ENCODE measurements at regions not wholly inside any gene's neighbourhood (a gene's known extent, or its start where the extent isn't known, plus 50 kb on each side); places are given as distances from the start of the nearest gene placed in this dataset.
A peak's percentile ranks its signal among the peaks of the same experiment; 100 is the strongest.
"Not testable (repeated sequence)": the region's sequence is repeated elsewhere in the genome, so short reads cannot be mapped to it uniquely, and the experiment has no call there.

GRCh38 chr3:34547297-34547920 lies 749.0 kb downstream of the PDCD6IP start:
- DNase-seq = no peak

- no peak for DNase-seq
Observed at GRCh38 chr3:34567266-34567665, 768.8 kb downstream of the PDCD6IP start.

- no peak for DNase-seq
Observed at GRCh38 chr3:34568766-34569165, 770.3 kb downstream of the PDCD6IP start.

DNA sequence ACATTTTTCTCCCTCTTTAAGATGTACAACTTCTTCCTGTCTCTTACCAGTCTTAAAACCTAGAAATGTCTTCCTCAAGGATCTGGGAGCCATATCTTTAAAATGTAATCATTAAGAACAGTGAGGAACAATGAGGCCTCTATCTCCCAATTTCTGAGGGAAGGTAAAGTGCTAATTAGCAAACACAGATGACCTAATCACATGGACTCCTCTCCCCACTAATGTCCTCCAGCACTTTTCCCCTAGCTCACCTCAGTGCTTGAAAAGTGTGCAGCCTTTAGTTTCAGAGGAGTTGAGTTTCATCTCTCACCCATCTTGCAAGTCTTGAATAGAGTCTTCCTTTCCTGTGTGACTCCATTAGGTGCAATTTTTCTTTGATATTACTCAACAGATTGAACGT lies 771.0 kb downstream of the PDCD6IP start:
- DNase-seq = no peak

DNA sequence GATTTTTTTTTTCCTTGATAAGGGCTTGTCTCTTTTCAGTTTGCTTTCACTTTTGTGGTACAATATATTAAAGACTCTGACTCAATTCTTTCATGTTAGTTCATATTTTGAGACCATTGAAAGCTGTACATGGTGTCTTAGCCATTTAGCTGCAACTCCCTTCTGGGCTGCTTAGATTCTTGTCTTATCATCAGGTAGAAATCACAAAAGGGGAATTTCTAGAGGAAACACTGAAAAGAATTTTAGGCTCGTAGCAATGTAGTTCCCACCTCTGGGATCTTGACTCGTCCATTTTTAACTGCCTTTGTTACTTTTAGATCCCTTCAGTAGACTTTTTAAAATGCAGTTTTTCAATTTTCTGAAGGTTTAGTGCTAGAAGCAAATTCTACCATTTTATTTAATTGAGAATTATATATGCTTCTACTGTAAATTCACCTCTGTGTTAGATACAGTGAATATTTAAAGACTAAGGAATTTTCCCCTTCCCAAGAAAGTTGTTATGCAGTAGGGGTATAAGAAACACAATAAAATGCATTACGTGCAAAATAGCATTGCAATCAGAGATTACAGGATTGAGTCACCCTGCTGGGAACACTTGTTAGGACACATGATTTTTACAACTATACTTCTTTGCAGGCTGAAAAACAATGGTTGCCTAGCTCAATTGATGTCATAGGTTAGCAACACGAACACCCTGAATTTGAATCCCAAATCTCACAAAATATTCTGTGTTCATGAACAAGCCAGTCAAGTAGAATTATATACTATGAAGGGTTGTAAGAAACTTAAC lies 772.7 kb downstream of the PDCD6IP start:
- DNase-seq = no peak

- no peak for DNase-seq
Observed at GRCh38 chr3:34571714-34572113, 773.3 kb downstream of the PDCD6IP start.

DNA sequence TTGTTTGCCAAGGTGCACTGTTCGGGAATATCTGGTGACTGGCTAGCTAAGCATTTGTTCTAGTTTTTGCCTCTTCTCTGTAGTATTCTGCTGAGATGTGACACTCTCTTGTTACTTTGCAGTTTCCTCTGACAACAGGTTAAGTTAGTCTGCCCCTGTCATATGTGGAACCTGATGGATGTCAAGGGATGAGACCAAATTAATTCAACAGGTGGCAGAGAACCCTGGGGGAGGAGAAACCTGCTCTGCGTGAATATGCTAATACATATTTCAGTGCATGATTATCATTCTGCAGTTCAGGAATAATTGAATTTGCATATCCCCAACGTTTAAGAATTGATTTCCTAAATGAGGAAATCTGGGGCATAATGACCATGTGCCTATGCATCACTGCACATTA lies 777.3 kb downstream of the PDCD6IP start:
- no peak for DNase-seq

GRCh38 chr3:34582055-34582454 lies 783.6 kb downstream of the PDCD6IP start:
- DNase-seq = no peak

DNA sequence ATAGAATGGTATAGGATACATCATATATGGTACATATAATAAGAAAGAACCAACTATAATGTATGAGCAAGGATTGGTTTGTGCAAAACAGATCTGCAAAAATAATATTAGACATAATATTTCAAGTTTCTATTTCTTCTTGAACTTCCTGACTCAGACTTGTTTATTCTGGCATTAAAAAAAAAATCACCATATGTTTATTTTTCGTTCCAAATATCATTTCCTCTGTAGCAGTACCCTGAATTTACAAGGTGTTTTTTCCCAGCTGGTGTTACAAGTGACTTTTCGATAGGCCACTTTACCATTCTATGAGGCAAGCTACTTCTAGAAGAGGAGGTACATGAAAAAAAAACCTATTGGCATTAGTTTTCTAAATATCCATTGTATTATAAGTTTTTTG lies 785.0 kb downstream of the PDCD6IP start:
- DNase-seq = no peak

GRCh38 chr3:34584971-34585370 lies 786.5 kb downstream of the PDCD6IP start:
- DNase-seq = no peak

GRCh38 chr3:34599595-34599994 lies 801.2 kb downstream of the PDCD6IP start:
- no peak for DNase-seq

DNA sequence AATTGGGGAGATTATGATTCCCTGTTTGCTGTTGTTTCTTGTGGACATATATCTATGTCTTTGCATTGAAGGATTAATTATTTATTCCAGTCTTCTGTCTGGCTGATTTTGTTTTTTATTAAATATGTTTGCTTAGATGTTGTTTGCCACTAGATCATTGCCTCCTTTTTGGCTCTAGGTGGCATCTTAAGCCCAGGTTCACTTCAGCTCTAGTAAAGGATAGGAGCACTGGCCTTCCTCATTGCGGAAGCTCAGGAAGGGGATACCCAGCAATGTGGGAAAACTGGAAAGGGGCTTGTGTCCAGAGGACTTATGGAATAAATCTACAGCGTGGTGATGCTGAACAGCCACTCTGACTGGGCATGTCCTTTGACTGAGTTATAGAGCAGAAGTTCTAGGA lies 821.6 kb downstream of the PDCD6IP start:
- DNase-seq = no peak

GRCh38 chr3:34626699-34627098 lies 828.3 kb downstream of the PDCD6IP start:
- no peak for DNase-seq

- DNase-seq = no peak
Observed at GRCh38 chr3:34634939-34635338, 836.5 kb downstream of the PDCD6IP start.

DNA sequence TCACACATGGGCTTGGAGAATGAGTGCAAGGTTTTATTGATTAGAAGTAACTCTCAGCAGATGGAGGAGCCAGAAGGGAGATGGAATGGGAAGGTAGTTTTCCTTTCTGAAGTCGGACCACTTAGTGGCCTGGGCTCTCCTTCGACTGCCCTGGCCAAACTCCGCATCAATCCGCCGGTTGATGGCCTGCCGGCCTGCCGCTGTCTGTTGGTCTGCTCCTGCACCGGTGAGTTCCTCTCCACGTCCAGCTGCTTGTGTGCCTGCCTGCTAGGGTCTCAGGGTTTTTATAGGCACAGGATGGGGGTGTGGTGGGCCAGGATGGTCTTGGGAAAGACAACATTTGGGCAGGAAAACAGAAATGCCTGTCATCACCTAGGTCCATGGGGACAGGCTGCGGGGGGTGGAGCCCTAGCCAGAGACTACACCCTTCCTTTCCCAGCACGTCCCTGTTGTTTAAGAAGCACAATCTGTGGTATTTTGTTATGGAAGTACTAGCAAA lies 837.0 kb downstream of the PDCD6IP start:
- DNase-seq = no peak

DNA sequence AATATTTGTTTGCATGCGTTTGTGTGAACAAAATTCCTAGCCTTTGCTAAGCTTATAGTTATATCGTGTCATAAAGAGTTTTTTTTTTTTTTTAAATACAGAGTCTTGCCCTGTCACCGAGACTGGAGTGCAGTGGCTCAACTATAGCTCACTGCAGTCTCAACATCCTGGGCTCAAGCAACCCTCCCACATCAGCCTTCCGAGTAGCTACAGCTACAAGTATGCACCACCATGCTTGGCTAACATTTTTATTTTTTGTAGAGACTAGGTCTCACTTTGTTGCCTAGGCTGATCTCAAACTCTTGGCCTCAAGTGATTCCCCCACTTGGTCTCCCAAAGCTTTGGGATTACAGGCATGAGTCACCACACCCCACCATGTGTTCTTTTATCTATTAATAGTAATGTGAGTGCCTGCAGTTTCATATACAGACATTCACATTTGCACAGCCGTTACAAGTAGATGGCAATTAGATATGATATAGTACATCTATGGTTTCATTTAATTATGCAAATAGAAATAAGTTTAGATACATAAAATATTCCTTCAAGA lies 848.6 kb downstream of the PDCD6IP start:
- no peak for DNase-seq

- DNase-seq = no peak
Observed at GRCh38 chr3:34650131-34650530, 851.7 kb downstream of the PDCD6IP start.

DNA sequence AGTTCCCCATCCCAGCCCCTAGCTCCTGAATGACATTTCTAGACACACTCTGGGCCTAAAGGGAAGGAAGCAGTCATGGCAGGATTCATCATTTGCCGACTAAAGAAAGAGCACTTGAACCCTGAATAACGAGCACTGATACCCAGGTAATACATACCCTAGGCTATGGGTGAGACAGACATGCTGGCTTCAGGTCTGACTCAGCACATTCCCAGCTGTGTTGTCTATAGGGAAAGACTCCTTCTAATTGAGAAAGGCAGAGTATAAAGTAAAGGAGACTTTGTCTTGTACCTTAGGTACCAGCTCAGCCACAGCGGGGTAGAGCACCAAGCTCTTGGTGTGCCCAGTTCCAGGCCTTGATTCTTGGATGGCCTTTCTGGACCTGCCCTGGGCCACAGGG lies 870.5 kb downstream of the PDCD6IP start:
- DNase-seq = no peak

DNA sequence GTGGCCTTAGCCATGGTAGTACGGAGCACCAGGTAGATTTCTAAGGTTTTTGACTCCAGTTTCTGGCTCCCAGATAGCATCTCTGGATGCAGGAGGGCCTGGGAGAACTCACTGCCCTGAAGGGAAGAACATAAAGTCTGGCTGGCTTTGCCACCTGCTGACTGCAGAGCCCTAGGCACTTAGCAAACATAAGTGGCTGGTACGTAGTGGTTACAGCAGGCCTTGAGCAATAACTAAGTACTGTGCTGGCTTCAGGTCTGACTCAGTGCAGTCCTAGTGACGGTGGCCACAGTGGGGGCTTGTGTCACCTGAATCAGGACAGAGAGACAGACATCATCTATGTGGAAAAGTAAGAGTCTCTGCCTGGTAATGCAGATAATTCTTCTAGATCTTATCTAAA lies 871.1 kb downstream of the PDCD6IP start:
- no peak for DNase-seq

- DNase-seq = no peak
Observed at GRCh38 chr3:34675383-34676120, 877.1 kb downstream of the PDCD6IP start.

DNA sequence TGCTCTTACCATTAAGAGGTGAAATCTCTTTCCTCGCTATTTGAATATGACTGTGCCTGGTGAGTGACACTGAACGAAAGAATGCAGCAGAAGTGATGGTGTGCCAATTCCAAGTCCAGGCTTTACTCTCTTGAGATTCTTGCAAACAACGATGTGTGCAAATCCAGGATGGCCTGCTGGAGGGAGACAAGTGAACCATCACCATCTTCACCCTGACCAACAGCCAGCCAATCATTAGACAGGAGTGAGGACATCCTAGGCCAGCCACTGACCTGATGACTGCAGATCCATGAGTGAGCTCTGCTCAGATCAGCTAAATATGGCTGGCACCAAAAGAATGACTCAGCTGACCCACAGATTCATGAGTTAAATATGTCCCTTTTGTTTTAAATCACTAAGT lies 878.0 kb downstream of the PDCD6IP start:
- DNase-seq = no peak

DNA sequence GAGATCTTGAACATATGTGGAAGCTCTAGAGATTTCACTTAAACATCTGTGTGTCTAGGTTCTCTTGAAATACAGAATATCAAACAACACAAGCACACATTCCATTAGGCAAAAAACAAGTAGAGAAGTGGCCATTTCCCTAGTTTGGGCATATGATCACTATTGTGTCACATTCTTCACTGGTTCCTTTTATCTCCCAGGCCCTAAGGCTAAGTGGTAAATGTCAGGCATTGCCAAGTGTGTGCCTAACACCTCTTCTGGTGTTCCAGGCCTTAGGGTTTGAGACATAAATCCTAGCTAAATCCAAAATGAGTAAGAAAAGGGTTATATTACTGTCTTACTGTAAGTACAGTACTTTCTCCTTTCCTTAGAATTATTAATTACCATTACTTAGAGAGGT lies 880.1 kb downstream of the PDCD6IP start:
- no peak for DNase-seq

- DNase-seq = not testable (repeated sequence)
Observed at GRCh38 chr3:34679055-34679454, 880.6 kb downstream of the PDCD6IP start.

GRCh38 chr3:34683851-34684250 lies 885.4 kb downstream of the PDCD6IP start:
- DNase-seq = peak; percentile 3
